ENCODE measurements at regions not wholly inside any gene's neighbourhood (a gene's known extent, or its start where the extent isn't known, plus 50 kb on each side); places are given as distances from the start of the nearest gene placed in this dataset.

DNA sequence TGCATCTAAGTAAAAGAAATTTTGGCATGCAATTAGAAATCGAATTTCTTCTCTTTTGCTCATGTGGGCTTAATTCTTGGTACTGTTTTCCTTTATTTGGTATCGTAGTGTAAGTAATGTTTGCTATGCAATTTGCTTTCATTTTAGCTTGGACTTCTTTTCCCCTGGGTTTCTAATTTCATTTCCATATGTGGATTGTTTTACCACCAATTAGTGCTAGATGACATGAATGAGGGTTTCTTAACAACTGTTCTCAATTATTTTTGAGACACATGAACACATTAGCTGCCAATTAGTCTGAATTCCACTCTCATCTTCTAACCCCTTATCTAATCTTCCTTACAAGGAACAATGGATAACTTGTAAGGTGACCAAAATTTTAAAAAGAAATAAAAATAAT lies 1047.2 kb upstream of the PIK3C3 start:
- no peak for DNase-seq (ENCODE audit: extremely low read depth, insufficient read length)
- no peaks in the 10 kb centered on the region for H3K36me3 ChIP-seq (ENCODE audit: control insufficient read depth, insufficient read depth, low read length)
- H3K4me3 ChIP-seq (replicated peaks; ENCODE audit: low read depth, low read length), result no peak overlapping the region
- no peaks in the 10 kb centered on the region for H3K27me3 ChIP-seq (replicated peaks; ENCODE audit: control insufficient read depth, insufficient read depth, low read length)
- TF ChIP-seq, protein P1, sequence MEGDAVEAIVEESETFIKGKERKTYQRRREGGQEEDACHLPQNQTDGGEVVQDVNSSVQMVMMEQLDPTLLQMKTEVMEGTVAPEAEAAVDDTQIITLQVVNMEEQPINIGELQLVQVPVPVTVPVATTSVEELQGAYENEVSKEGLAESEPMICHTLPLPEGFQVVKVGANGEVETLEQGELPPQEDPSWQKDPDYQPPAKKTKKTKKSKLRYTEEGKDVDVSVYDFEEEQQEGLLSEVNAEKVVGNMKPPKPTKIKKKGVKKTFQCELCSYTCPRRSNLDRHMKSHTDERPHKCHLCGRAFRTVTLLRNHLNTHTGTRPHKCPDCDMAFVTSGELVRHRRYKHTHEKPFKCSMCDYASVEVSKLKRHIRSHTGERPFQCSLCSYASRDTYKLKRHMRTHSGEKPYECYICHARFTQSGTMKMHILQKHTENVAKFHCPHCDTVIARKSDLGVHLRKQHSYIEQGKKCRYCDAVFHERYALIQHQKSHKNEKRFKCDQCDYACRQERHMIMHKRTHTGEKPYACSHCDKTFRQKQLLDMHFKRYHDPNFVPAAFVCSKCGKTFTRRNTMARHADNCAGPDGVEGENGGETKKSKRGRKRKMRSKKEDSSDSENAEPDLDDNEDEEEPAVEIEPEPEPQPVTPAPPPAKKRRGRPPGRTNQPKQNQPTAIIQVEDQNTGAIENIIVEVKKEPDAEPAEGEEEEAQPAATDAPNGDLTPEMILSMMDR (IDR thresholded peaks at IDR 0.05; ENCODE audit: insufficient read depth, low read length, poor library complexity, severe bottlenecking), result no peak

DNA sequence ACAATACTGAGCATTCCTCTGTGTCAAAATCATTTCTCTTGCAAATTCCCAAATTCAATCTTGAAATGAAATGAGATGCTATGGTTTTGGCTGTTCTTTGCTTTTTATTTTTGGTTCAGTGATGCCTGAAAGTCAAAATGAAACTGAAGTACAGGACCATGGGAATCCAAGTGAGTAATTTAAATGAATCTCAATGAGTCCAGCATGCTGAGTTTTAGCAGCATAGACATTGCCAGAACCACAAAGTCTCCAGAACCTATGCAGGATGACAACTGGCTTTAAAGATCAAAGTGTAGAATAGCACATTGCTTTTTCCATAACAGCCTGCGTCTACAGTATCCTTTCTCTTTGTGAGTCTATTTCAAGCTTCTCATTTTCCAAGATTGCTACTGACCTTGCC lies 1050.7 kb upstream of the PIK3C3 start:
- Histone ChIP-seq H3K27me3 (replicated peaks; ENCODE audit: control insufficient read depth, insufficient read depth, low read length) (no peaks in the 10 kb centered on the region), H3K4me3 (replicated peaks; ENCODE audit: low read depth, low read length) (no peak overlapping the region), H3K36me3 (ENCODE audit: control insufficient read depth, insufficient read depth, low read length) (no peaks in the 10 kb centered on the region)
- TF ChIP-seq, protein P1 (IDR thresholded peaks at IDR 0.05; ENCODE audit: insufficient read depth, low read length, poor library complexity, severe bottlenecking), result no peak
- DNase-seq (ENCODE audit: extremely low read depth, insufficient read length), result no peak

DNA sequence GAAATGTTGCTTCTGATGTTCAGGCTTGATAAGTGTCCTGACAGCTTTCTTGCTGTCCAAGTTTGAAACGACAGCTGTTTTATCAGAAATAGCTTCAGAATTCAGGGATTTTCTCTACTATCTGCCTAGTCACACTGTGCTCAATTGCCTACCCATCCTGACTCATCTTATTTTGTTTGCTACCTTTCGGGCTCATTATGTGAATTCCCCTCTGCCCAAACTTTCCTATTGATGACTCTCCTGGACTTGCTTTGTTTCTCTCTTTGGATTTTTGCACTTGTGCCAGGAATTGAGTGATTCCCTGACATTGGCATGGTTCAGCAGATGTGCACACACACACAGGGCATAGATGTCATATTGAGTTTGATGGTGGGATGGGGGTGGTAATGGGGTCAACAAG lies 1052.6 kb upstream of the PIK3C3 start:
- no peak for DNase-seq (ENCODE audit: extremely low read depth, insufficient read length)
- Histone ChIP-seq H3K36me3 (ENCODE audit: control insufficient read depth, insufficient read depth, low read length) (no peaks in the 10 kb centered on the region), H3K4me3 (replicated peaks; ENCODE audit: low read depth, low read length) (no peak overlapping the region), H3K27me3 (replicated peaks; ENCODE audit: control insufficient read depth, insufficient read depth, low read length) (no peaks in the 10 kb centered on the region)
- TF ChIP-seq, protein P1 (IDR thresholded peaks at IDR 0.05; ENCODE audit: insufficient read depth, low read length, poor library complexity, severe bottlenecking), result no peak

DNA sequence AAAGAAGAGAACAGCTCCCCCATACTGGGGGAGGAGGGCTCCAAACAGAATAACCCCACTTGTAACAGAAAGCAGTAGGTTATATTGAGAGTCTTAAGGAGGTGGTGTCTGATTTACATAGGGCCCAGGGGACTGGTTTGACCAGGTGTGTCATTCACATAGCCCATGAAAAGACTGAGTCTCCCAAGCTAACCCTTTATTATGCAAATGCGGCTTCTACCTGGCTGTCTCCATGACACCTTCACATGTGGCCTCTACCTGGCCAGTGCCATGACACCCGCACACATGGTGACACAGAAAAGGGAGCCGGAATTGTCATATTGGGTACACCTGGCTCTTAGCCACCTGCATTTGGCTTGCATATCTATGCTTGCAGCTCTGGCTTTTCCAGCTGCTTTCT lies 1057.2 kb upstream of the PIK3C3 start:
- no peak for DNase-seq (ENCODE audit: extremely low read depth, insufficient read length)
- TF ChIP-seq, protein P1 (IDR thresholded peaks at IDR 0.05; ENCODE audit: insufficient read depth, low read length, poor library complexity, severe bottlenecking), result no peak
- Histone ChIP-seq H3K36me3 (ENCODE audit: control insufficient read depth, insufficient read depth, low read length) (no peaks in the 10 kb centered on the region), H3K27me3 (replicated peaks; ENCODE audit: control insufficient read depth, insufficient read depth, low read length) (no peaks in the 10 kb centered on the region), H3K4me3 (replicated peaks; ENCODE audit: low read depth, low read length) (no peak overlapping the region)

DNA sequence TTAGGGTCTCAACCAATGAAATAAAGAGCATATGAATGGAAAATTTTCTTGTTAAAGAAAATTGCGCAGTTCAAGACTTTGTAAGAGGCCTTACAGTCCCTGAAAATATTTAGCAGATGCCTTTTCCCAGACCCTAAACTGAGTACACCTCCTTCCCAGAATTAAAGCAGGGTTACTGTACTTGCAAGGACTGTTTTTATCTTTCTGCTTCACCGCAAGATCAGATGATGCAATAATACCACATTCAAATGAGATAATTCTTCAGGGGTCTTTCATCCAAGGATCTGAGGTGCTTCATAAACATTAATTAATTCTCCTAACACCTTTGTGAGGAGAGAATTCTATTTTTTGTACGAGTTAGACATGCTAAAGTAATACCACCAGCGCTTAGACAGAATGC lies 1071.8 kb upstream of the PIK3C3 start:
- Histone ChIP-seq H3K27me3 (replicated peaks; ENCODE audit: control insufficient read depth, insufficient read depth, low read length) (no peaks in the 10 kb centered on the region), H3K36me3 (ENCODE audit: control insufficient read depth, insufficient read depth, low read length) (no peaks in the 10 kb centered on the region), H3K4me3 (replicated peaks; ENCODE audit: low read depth, low read length) (no peak overlapping the region)
- no peak for DNase-seq (ENCODE audit: extremely low read depth, insufficient read length)
- TF ChIP-seq, protein P1 (IDR thresholded peaks at IDR 0.05; ENCODE audit: insufficient read depth, low read length, poor library complexity, severe bottlenecking), result no peak

DNA sequence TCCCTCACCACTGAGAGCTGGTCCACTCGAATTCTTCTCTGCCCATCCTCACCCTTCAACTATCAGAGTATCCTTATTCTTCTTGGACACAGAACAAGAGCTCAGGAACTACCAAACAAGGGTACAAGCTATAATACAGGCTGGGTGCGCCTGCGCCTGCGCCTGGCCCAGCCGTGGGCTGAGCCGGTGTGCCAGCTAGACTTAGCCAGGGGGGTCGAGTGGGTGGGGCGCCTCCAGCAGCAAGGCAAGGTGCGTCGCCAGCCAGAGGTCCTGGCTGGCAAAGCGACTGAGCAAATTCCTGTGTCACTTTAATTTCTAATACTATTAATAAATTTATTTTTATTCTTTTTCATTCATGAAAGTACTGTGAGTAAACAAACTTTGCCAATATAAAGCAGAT lies 1072.6 kb upstream of the PIK3C3 start:
- no peak for DNase-seq (ENCODE audit: extremely low read depth, insufficient read length)
- Histone ChIP-seq H3K36me3 (ENCODE audit: control insufficient read depth, insufficient read depth, low read length) (no peaks in the 10 kb centered on the region), H3K4me3 (replicated peaks; ENCODE audit: low read depth, low read length) (no peak overlapping the region), H3K27me3 (replicated peaks; ENCODE audit: control insufficient read depth, insufficient read depth, low read length) (no peaks in the 10 kb centered on the region)
- TF ChIP-seq, protein P1 (IDR thresholded peaks at IDR 0.05; ENCODE audit: insufficient read depth, low read length, poor library complexity, severe bottlenecking), result no peak

Measured in GM06990 (cell line).